Stimulated activated CD4-positive, alpha-beta T cell treated with anti-CD3 and anti-CD28 coated beads, Interleukin-1b, Interleukin-23, amount 100 ng/mL, for 4 hours (primary cell): ENCODE measurements at regions not wholly inside any gene's neighbourhood (a gene's known extent, or its start where the extent isn't known, plus 50 kb on each side); places are given as distances from the start of the nearest gene placed in this dataset.

Source experiments
- DNase-seq, 2 donors: peaks; one replicate each; pipeline ENCODE4 v3.0.0-alpha.2; 2020; ENCODE audit warnings: low read depth in 2 of 2

DNA sequence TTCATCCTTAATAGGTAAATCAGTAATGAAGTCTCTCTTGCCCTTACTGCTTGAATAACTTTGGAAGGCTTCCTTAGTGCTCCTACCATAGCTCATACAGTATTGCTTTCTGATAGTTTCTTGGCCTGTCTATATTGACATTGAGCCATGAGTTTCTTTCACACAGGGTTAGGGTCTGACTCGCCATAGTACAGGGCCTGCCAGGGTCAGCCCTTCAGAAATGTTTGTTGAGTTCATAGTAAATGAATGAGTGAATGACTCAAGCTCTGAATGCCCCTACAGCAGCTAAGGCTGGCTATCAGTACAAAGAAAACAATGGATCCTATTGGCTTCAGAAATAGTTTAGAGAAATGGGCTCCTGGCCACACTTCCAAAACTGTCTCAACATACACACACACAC, 65.0 kb upstream of the LRATD1 start:
- no peak for DNase-seq

- no peak for DNase-seq
Measured at GRCh38 chr2:14569294-14569693, 63.2 kb upstream of the LRATD1 start.

GRCh38 chr2:14572633-14573032, 59.9 kb upstream of the LRATD1 start:
- DNase-seq, result no peak

GRCh38 chr2:14577843-14578242, 54.7 kb upstream of the LRATD1 start:
- DNase-seq, result no peak
